A673 (cell line): ENCODE measurements at regions not wholly inside any gene's neighbourhood (a gene's known extent, or its start where the extent isn't known, plus 50 kb on each side); places are given as distances from the start of the nearest gene placed in this dataset.

Experiments used
- CTCF ChIP-seq: fragments of 300-800, 200-600 bp; sonication (generic); conservative IDR thresholded peaks from 2 replicates; pipeline ENCODE4 v1.5.1; 2017; ENCODE audit warnings: low read depth, mild to moderate bottlenecking, antibody characterized with exemption, low read length, moderate library complexity, mixed read lengths
- EZH2 ChIP-seq: fragments of 200-600 bp; sonication (generic); IDR thresholded peaks from 2 replicates; pipeline ENCODE4 v1.6.1; 2017; ENCODE audit warnings: borderline replicate concordance, low read depth, mild to moderate bottlenecking, mixed read lengths, antibody characterized with exemption, low read length; ENCODE audit not compliant: poor library complexity, severe bottlenecking

GRCh38 chrX:40285876-40286275 lies 188.1 kb upstream of the BCOR start:
- TF ChIP-seq CTCF (no peak), EZH2 (no peak)
